ENCODE measurements at regions not wholly inside any gene's neighbourhood (a gene's known extent, or its start where the extent isn't known, plus 50 kb on each side); places are given as distances from the start of the nearest gene placed in this dataset.

DNA sequence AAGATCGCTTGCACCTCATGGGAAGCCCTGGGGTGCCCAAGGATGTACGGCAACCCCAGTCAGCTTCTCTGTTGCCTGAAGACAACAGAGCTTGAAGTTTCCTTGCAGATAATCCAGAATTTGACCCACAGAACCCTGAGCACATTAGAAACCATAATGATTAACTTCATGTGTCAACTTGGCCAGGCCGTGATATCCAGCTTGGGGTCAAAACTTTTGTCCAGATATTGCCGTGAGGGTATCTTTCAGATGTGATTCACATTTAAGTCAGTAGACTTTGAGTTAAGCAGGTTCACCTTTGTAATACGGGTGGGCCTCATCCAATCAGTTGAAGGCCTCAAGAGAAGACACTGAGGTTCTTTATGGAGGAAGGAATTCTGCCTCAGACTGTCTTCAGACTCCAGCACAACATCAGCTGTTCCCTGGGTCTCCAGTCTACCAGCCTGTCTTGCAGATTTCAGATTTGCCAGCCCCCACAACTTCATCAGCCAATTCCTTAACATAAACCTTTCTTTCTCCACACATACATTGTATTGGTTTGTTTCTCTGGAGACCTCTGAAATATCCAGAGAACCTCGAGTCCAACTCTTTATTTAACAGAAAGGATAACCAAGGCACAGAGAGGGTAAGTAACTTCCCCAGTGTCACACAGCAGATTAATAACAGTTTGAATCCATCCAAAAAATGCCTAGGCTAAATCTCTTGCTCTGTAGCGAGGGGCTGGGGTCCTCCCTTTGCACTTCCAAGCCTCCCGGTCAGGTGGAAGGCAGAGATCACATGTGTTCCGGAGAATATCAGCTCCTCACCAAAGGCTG, 171.1 kb downstream of the SALL1 start:
- 75 to 81% methylated on average over 9 of the region's 9 CpGs for WGBS, 2 donors

DNA sequence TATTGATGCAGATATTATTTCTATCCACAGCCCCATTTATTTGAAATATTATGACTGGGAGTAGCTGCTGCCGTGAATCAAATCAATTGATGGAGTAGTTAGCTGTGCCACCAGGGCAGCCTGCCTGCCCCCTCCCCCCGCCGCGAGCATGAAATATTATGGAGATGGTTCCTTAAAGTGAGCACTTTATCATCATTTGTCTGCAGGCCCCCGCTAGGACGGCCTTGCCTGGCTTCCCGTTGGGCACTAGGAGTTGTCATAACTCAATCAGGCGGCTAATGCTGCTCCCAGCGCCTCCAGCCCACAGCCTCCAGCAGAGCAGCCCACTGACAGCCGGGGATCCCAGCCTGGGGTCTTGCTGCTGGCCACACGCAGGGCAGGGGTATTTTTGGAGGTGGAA, 173.9 kb downstream of the SALL1 start:
- 44 to 45% methylated on average over 11 of the region's 11 CpGs for WGBS, 2 donors
- intact Hi-C loops (cut with DNase I; ENCODE audit: low total_unique reads): no loop called here
- TF ChIP-seq POLR2A (IDR thresholded peaks at IDR 0.05): no peak
- TF ChIP-seq, protein P1, sequence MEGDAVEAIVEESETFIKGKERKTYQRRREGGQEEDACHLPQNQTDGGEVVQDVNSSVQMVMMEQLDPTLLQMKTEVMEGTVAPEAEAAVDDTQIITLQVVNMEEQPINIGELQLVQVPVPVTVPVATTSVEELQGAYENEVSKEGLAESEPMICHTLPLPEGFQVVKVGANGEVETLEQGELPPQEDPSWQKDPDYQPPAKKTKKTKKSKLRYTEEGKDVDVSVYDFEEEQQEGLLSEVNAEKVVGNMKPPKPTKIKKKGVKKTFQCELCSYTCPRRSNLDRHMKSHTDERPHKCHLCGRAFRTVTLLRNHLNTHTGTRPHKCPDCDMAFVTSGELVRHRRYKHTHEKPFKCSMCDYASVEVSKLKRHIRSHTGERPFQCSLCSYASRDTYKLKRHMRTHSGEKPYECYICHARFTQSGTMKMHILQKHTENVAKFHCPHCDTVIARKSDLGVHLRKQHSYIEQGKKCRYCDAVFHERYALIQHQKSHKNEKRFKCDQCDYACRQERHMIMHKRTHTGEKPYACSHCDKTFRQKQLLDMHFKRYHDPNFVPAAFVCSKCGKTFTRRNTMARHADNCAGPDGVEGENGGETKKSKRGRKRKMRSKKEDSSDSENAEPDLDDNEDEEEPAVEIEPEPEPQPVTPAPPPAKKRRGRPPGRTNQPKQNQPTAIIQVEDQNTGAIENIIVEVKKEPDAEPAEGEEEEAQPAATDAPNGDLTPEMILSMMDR (IDR thresholded peaks at IDR 0.05): no peak
- DNase-seq (ENCODE audit: low spot score in 2 of 2): no peak
- no peak overlapping the region for H3K4me3 ChIP-seq (ENCODE audit: low read depth, poor library complexity, severe bottlenecking)

More for the DNA sequence above, 171.1 kb downstream of the SALL1 start:
- H3K4me3 ChIP-seq (ENCODE audit: low read depth, poor library complexity, severe bottlenecking): no peak overlapping the region
- TF ChIP-seq, protein P1 (IDR thresholded peaks at IDR 0.05): no peak
- TF ChIP-seq POLR2A (IDR thresholded peaks at IDR 0.05): no peak
- DNase-seq (ENCODE audit: low spot score in 2 of 2): no peak
- intact Hi-C loops (cut with DNase I; ENCODE audit: low total_unique reads): no loop called here

DNA sequence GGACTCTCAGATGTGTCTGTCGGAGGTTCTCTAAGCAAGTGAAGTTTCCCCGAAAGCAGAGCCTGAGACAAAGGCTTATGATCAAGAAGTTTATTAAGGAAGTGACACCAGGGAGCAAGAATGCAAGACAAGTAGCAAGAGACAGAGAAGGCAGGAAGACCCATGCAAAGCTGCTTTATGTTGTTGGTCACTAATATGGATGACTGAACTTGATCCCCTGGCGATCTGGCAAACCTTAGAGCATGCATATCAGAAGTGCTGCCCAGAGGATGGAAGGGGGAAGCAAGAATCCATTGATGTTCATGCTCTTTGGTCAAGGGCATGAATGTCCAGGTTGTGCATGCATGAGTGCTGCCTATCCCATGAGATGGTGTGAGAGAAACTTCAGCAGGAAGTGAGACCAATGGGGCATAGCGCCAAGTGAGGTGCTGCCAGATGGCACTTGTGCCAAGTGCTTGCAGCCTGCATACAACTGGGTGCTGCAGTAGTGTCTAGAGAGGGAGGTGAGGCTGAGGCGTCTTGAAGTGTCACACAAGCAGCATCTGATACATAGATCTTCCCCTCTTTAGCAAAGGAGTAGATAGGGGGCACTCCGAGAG, 176.5 kb downstream of the SALL1 start:
- H3K4me3 ChIP-seq (ENCODE audit: low read depth, poor library complexity, severe bottlenecking): no peak overlapping the region
- TF ChIP-seq POLR2A (IDR thresholded peaks at IDR 0.05): no peak
- TF ChIP-seq, protein P1 (IDR thresholded peaks at IDR 0.05): no peak
- DNase-seq (ENCODE audit: low spot score in 2 of 2): no peak
- 71 to 79% methylated on average over 6 of the region's 6 CpGs for WGBS, 2 donors
- intact Hi-C loops (cut with DNase I; ENCODE audit: low total_unique reads): no loop called here

DNA sequence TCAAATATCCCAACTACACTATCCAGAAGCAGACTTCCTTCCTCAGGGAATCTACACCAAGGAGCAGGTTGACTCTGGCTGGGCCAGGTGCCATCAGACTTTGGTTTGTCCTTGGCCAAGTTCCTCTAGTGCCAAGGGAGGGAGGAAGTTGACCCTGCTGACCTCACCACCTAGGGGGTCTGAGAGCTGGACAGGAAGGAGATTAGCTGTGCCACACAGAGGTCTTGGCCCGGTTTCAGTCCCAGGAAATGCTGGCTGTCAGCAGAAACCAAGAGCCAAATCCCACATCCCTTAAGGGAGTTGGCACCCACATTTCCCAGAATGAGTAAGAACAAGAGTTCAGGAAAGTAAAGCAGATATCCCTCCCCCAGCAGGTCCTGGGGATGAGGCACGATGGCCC, 178.2 kb downstream of the SALL1 start:
- intact Hi-C loops (cut with DNase I; ENCODE audit: low total_unique reads): no loop called here
- H3K4me3 ChIP-seq (ENCODE audit: low read depth, poor library complexity, severe bottlenecking): no peak overlapping the region
- 33 to 34% methylated on average over 2 of the region's 2 CpGs for WGBS, 2 donors
- TF ChIP-seq, protein P1 (IDR thresholded peaks at IDR 0.05): no peak
- no peak for TF ChIP-seq POLR2A (IDR thresholded peaks at IDR 0.05)
- no peak for DNase-seq (ENCODE audit: low spot score in 2 of 2)

DNA sequence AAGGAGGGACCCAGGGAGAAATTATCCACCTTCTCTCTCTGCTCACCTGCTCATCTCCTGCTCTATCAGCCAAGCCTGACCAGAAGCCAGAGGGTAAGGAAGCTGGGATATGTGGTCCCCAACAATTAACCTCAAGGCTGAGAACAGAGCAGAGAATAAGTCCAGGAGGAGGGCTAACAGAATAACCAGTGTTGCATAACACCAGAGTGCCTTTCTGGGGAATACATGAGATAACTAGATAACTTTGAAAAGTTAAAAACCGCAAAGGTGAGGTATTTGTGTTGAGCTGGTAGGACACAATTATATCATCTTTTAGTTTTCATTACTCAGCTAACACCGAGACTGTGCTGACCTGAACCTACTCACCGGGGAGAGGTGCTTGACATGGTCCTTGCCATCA, 180.8 kb downstream of the SALL1 start:
- no peak overlapping the region for H3K4me3 ChIP-seq (ENCODE audit: low read depth, poor library complexity, severe bottlenecking)
- no peak for TF ChIP-seq POLR2A (IDR thresholded peaks at IDR 0.05)
- TF ChIP-seq, protein P1 (IDR thresholded peaks at IDR 0.05): no peak
- DNase-seq (ENCODE audit: low spot score in 2 of 2): no peak
- WGBS, 2 donors: 83 to 89% methylated on average over 3 of the region's 3 CpGs
- intact Hi-C loops (cut with DNase I; ENCODE audit: low total_unique reads): no loop called here
